GM12864 (cell line): ENCODE measurements at regions not wholly inside any gene's neighbourhood (a gene's known extent, or its start where the extent isn't known, plus 50 kb on each side); places are given as distances from the start of the nearest gene placed in this dataset.
"Not testable (repeated sequence)": the region's sequence is repeated elsewhere in the genome, so short reads cannot be mapped to it uniquely, and the experiment has no call there.

Experiments
- DNase-seq: peaks from one replicate; pipeline ENCODE4 v3.0.0-alpha.2; 2011; ENCODE audit warnings: low read depth
- H3K4me3 ChIP-seq: 2 replicates; pipeline ENCODE4 v1.5.1; 2011; ENCODE audit warnings: mild to moderate bottlenecking, low read depth, low read length, control low read depth
- TF ChIP-seq, protein P1 (sequence below): IDR thresholded peaks from 2 replicates; pipeline ENCODE4 v1.5.1; 2011; ENCODE audit warnings: low read depth, mild to moderate bottlenecking, moderate library complexity, low read length, control low read depth, inconsistent platforms; ENCODE audit errors: missing control alignments

DNA sequence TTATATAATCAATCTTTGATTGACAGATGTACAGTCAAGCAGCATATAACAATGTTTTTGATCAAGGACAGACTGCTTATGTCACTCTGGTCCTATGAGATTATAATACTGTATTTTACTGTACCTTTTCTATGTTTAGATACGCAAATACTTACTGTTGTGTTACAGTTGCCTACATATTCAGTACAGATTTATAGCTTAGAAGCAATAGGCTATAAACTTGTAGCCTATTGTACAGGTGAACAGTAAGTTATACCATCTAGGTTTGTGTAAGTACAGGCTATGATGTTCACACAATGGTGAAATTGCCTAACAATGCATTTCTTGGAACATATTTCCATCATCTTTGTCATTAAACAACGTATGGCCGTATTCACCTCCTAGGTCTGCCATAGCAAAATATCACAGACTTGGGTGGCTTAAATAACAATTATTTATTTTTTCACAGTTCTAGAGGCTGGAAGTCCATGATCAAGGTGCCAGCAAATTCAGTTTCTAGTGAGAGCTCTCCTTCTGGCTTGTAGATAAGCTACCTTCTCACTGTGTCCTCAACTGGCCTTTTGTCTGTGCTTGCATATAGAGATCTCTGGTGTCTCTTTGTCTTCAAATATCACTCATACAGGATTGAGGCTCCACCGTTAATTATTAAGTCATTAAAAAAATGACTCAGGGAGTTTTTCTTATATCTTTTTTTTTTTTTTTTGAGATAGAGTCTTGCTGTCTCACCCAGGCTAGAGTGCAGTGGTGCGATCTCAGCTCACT lies 89.1 kb downstream of the EBLN2 start:
- no peak overlapping the region for H3K4me3 ChIP-seq
- TF ChIP-seq, protein P1, sequence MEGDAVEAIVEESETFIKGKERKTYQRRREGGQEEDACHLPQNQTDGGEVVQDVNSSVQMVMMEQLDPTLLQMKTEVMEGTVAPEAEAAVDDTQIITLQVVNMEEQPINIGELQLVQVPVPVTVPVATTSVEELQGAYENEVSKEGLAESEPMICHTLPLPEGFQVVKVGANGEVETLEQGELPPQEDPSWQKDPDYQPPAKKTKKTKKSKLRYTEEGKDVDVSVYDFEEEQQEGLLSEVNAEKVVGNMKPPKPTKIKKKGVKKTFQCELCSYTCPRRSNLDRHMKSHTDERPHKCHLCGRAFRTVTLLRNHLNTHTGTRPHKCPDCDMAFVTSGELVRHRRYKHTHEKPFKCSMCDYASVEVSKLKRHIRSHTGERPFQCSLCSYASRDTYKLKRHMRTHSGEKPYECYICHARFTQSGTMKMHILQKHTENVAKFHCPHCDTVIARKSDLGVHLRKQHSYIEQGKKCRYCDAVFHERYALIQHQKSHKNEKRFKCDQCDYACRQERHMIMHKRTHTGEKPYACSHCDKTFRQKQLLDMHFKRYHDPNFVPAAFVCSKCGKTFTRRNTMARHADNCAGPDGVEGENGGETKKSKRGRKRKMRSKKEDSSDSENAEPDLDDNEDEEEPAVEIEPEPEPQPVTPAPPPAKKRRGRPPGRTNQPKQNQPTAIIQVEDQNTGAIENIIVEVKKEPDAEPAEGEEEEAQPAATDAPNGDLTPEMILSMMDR: no peak
- no peak for DNase-seq

DNA sequence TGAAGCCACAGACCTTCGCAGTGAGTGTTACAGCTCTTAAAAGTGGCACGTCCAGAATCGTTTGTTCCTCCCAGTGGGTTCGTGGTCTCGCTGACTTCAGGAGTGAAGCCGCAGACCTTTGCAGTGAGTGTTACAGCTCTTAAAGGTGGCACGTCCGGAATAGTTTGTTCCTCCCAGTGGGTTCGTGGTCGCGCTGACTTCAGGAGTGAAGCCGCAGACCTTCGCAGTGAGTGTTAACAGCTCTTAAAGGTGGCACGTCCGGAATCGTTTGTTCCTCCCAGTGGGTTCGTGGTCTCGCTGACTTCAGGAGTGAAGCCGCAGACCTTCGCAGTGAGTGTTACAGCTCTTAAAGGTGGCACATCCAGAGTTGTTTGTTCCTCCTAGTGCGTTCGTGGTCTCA lies 91.1 kb downstream of the EBLN2 start:
- not testable (repeated sequence) for DNase-seq, H3K4me3 ChIP-seq

DNA sequence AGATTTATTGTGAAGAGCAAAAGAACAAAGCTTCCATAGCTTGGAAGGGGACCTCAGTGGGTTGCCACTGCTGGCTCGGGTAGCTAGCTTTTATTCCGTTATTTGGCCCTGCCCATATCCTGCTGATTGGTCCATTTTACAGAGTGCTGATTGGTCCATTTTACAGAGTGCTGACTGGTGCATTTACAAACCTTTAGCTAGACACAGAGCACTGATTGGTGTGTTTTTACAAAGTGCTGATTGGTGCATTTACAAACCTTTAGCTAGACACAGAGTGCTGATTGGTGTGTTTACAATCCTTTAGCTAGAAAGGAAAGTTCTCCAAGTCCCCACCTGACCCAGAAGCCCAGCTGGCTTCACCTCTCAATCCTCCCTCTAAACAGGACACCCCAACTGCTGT lies 91.6 kb downstream of the EBLN2 start:
- H3K4me3 ChIP-seq, DNase-seq: not testable (repeated sequence)

DNA sequence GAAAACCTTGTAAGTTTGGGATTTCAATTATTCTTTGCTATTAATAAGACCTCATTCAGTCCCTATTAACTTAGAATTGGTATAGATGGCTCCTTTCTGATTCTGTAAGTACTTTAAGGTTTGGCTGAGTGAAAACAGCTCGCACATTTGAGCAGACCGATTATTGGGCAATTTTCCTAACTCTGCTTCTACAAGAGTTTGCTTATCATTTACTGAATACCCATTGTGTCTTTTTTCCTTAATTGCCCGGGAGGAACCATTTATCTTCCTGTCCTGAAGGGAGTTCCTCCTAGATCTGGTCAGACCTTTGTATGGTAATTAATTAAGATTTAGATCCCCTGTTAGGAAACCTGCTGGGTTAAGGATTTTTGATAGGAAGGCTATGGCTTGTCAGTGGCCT lies 92.8 kb downstream of the EBLN2 start:
- DNase-seq, H3K4me3 ChIP-seq: not testable (repeated sequence)

DNA sequence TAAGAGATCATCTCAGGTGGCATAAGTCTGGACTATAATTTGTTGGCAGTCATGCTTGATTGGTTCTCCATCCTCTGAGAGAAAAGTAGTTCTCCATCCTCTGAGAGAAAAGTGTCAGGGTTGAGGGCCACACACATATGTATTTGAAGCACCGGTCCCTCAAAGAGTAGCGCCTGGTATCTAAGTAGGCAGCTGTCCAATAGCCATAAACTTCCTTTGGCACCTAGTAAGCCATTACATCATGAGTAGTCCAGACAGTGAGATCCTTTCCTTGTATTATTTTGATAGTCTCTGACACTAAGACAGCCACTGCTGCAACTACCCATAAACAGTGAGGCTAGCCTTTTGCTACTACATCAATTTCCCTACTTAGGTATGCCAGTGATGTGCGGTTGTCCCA lies 94.0 kb downstream of the EBLN2 start:
- DNase-seq: not testable (repeated sequence)

DNA sequence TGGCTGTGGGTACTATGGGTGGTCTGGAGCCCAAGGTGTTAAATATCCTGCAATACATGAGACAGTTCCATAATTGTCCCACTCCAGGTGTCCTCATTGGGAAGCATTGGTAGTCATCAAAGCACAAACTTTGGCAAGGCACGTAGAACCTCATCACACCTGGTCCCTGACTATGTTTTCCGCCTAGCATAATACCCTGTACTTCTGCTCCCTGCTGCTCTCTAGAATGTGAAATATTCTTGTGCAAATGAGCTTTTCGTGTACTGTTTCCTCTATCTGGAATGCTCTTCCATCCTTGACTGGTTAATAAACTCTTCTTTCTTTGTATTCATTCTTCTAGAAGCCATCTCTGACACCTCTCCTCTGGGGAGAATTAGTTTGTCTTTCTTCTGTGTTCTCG lies 103.2 kb downstream of the EBLN2 start:
- DNase-seq: no peak
- TF ChIP-seq, protein P1: no peak
- H3K4me3 ChIP-seq: no peak overlapping the region

More for the DNA sequence above, 94.0 kb downstream of the EBLN2 start:
- not testable (repeated sequence) for H3K4me3 ChIP-seq

DNA sequence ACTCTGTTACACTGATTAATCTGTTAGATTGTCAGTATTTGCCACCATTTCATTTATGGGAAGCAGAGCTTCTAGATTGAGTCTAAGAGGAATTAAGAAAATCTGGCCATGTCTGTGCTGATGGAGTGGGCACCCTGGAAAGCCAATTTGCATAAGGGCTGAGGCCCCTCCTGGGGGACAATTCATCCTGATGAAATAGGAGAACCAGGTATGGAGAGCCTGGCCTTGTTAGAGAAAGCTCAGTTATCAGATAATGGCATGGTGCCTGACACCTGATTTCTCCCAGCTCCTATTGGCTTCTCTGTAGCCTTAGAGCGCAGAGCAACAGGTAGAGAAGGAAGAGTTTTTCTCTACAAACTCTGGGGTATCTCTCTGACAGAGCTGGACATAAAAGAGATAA lies 114.2 kb downstream of the EBLN2 start:
- TF ChIP-seq, protein P1: no peak
- DNase-seq: no peak

DNA sequence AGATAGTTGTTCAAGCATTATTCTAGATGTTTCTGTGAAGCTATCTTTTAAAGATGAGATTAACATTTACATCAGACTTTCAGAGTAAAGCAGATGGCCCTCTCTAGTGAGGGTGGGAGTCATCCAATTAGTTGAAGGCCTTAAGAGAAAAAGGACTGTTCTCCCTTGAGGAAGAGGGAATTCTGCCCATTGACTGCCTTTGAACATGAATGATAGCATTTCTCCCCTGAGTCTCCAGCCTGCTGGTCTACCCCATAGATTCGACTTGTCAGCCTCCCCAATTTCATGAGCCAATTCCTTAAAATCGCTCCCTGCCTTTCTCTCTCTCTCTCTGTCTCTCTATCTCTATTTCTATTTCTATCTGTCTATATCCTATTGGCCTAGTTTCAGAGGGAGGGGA lies 115.5 kb downstream of the EBLN2 start:
- DNase-seq: no peak
- TF ChIP-seq, protein P1: no peak
- no peak overlapping the region for H3K4me3 ChIP-seq

More for the DNA sequence above, 114.2 kb downstream of the EBLN2 start:
- H3K4me3 ChIP-seq: no peak overlapping the region

DNA sequence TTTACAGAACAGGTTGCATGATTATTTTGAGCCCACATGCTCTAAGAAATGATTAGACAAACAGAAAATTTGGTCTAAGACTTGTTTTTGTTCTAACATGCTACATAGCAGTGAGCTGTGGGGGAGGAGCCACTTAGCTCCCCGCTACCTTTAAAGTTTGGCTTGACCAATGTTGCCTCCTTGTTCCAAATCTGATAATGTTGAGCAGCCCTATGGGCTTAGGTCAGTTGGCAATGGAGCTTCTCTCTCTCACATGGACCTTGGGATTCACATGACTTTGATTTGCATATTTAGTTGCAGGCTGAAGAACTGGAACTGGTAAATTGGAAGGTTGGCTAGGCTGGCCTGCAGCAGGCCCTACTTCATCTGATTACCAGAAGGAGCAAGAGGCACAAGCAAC lies 116.4 kb downstream of the EBLN2 start:
- DNase-seq: no peak
- TF ChIP-seq, protein P1: no peak
- no peak overlapping the region for H3K4me3 ChIP-seq
